HepG2 (cell line): ENCODE measurements at regions not wholly inside any gene's neighbourhood (a gene's known extent, or its start where the extent isn't known, plus 50 kb on each side); places are given as distances from the start of the nearest gene placed in this dataset.

Experiments used
- ATAC-seq: fragments of 200-7000 bp; cut with Tn5 transposase; 3 replicates; pipeline ENCODE4 v1.9.1; 2020; ENCODE audit warnings: mild to moderate bottlenecking, moderate library complexity
- BruUV-seq: library from RNA; stranded (reverse); fragments of 400-500 nt; replicated peaks from 2 replicates; lab custom pipeline; 2021; lab: Mats Ljungman, UMichigan
- CTCF ChIA-PET: fragments of 300-600 bp; formaldehyde crosslinking; extraction: SDS; loops from one replicate; lab custom pipeline; 2021; ENCODE audit warnings: low total read pairs, inconsistent platforms, low intra/inter-chr PET ratio; lab: Yijun Ruan, JAX
- POLR2A ChIA-PET: fragments of 350-600 bp; sonication (Branson Sonifier 250); formaldehyde crosslinking; loops from one replicate; lab custom pipeline; 2020; ENCODE audit warnings: antibody characterized with exemption, inconsistent platforms; lab: Yijun Ruan, JAX
- DNase-seq: peaks from one replicate; pipeline ENCODE4 v3.0.0-alpha.2; 2015; ENCODE audit warnings: low spot score
- FAIRE-seq: peaks from 3 replicates; lab custom pipeline; 2011; peaks lifted over from hg19 to GRCh38; lab: Jason Lieb, UNC
- H2AFZ ChIP-seq: one replicate; pipeline ENCODE4 v1.6.1; 2011; ENCODE audit warnings: low read length, inconsistent platforms
- H3K27ac ChIP-seq: fragments of 300-600 bp; 3 replicates; pipeline ENCODE4 v1.8.0; 2011; ENCODE audit warnings: mixed run types, mild to moderate bottlenecking, mixed read lengths, low read length, inconsistent platforms; ENCODE audit not compliant: insufficient read depth; ENCODE audit errors: extremely low read length
- H3K27me3 ChIP-seq, 2 experiments: fragments of 200-600 bp in 1 of 2; 2 replicates in 1 of 2; 3 replicates in 1 of 2; pipeline versions ENCODE4 v1.6.0 to v1.8.0; 2011; ENCODE audit warnings: low read length in 2 of 2, mild to moderate bottlenecking in 2 of 2, moderate library complexity in 2 of 2, inconsistent platforms in 1 of 2; ENCODE audit not compliant: insufficient read depth in 2 of 2, control insufficient read depth in 1 of 2
- H3K36me3 ChIP-seq, 2 experiments: fragments of 200-600 bp in 1 of 2; replicated peaks in 1 of 2; 2 replicates in 1 of 2; 3 replicates in 1 of 2; pipeline versions ENCODE4 v1.5.1 to v1.8.0; 2011; ENCODE audit warnings: low read length in 2 of 2, inconsistent platforms in 1 of 2; ENCODE audit not compliant: insufficient read depth in 2 of 2, control insufficient read depth in 1 of 2
- H3K4me1 ChIP-seq: 2 replicates; pipeline ENCODE4 v1.5.1; 2012; ENCODE audit warnings: low read length, inconsistent platforms; ENCODE audit not compliant: insufficient read depth
- H3K4me2 ChIP-seq: 2 replicates; pipeline ENCODE4 v1.6.0; 2011; ENCODE audit warnings: low read depth, low read length, inconsistent platforms
- H3K4me3 ChIP-seq, 3 experiments: fragments of 200-600 bp in 1 of 3; sonication (generic), shearing (Covaris generic) in 1 of 3; replicated peaks in 1 of 3; 2 replicates each; pipeline ENCODE4 v1.5.1; 2011 to 2016; ENCODE audit warnings: low read length in 3 of 3, inconsistent platforms in 2 of 3, low read depth in 2 of 3, mild to moderate bottlenecking in 2 of 3, control low read depth in 1 of 3, mixed read lengths in 1 of 3; ENCODE audit not compliant: insufficient read depth in 1 of 3
- H3K79me2 ChIP-seq: one replicate; pipeline ENCODE4 v1.6.1; 2011; ENCODE audit warnings: low read length, inconsistent platforms; ENCODE audit not compliant: insufficient read depth
- H3K9ac ChIP-seq: 2 replicates; pipeline ENCODE4 v1.6.0; 2011; ENCODE audit warnings: mild to moderate bottlenecking, low read depth, low read length, inconsistent platforms; ENCODE audit not compliant: insufficient read depth
- H3K9me3 ChIP-seq: 2 replicates; pipeline ENCODE4 v1.5.1; 2012; ENCODE audit warnings: mild to moderate bottlenecking, low read length
- H4K20me1 ChIP-seq: 2 replicates; pipeline ENCODE4 v1.6.0; 2011; ENCODE audit warnings: inconsistent platforms, mild to moderate bottlenecking, low read length, moderate library complexity; ENCODE audit not compliant: insufficient read depth
- ARNT ChIP-seq: fragments of 450-650 bp; IDR thresholded peaks from 2 replicates; pipeline ENCODE4 v1.6.1; 2017
- ATF7-NPFF ChIP-seq: sonication (generic); formaldehyde crosslinking; IDR thresholded peaks from 2 replicates; pipeline ENCODE4 v1.8.1; 2023; ENCODE audit warnings: mild to moderate bottlenecking, low read depth, missing genetic modification reagents, moderate library complexity
- ERF ChIP-seq: IDR thresholded peaks from 2 replicates; pipeline ENCODE4 v1.6.1; 2018; ENCODE audit warnings: missing biosample characterization, missing genetic modification reagents
- ZNF563 ChIP-seq: sonication (generic); formaldehyde crosslinking; IDR thresholded peaks from 2 replicates; pipeline ENCODE4 v1.8.0; 2022; ENCODE audit warnings: mild to moderate bottlenecking, moderate library complexity, missing genetic modification reagents
- ZZZ3 ChIP-seq: sonication (generic); formaldehyde crosslinking; IDR thresholded peaks from 2 replicates; pipeline ENCODE4 v1.4.0; 2020; ENCODE audit warnings: missing genetic modification reagents, mild to moderate bottlenecking, borderline replicate concordance
- WGBS: methylation state at CpG from one replicate; pipeline ENCODE4 v1.1.6; 2017; ENCODE audit warnings: low lambda C conversion rate; 5-methylcytosine and 5-hydroxymethylcytosine counted together
- in situ Hi-C: cut with HindIII; loops from 2 replicates; pipeline ENCODE4 v1.10.0; 2017; ENCODE audit warnings: low pct_unique_long_range_greater_than_20kb; ENCODE audit not compliant: extremely low pct_ligation_motif_present
- intact Hi-C: fragments of 100-400 bp; cut with micrococcal nuclease; formaldehyde crosslinking; loops from one replicate; pipeline ENCODE4 v1.10.0; 2022; ENCODE audit not compliant: unreplicated experiment
- TF ChIP-seq, protein P1 (sequence below), 2 experiments: sonication (generic) in 1 of 2; formaldehyde crosslinking in 1 of 2; IDR thresholded peaks; 2 replicates each; pipeline versions ENCODE4 v1.5.1 to v1.6.1; 2011 to 2020; ENCODE audit warnings: borderline replicate concordance in 1 of 2, low read depth in 1 of 2, low read length in 1 of 2, mild to moderate bottlenecking in 1 of 2, missing genetic modification reagents in 1 of 2, moderate library complexity in 1 of 2
- TF ChIP-seq, protein P2 (sequence below): sonication (generic); formaldehyde crosslinking; IDR thresholded peaks from 2 replicates; pipeline ENCODE4 v1.4.0; 2020; ENCODE audit warnings: missing genetic modification reagents, borderline replicate concordance

DNA sequence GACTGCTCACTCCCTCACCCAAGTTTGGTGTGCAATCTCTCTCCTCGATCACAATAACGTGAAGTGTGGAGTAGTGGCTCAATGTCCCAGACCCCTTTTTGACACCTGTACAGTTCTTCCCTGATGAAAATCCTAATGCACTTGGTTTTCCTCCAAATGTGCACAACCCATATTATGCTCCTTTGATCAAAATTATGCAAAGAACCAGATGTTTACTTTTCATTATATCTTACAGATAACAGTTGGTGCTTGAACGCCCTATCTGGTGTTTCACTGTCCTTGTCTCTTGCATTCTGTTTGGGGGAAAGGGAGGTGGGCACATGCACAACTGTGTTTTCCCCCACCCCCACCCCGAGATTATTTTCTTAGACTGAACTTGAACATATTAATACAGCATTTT, 85.0 kb upstream of the CREB1 start:
- H3K79me2 ChIP-seq, result no peaks in the 10 kb centered on the region
- no peaks in the 10 kb centered on the region for H3K4me1 ChIP-seq
- no peaks in the 10 kb centered on the region for H3K9me3 ChIP-seq
- peaks cover 0 to 6% of the 10 kb centered on the region in 2 experiments; a peak in 1 of 5 replicates for H3K27me3 ChIP-seq
- H3K27ac ChIP-seq, result no peak overlapping the region
- CTCF ChIA-PET, result no interaction called here
- no peak overlapping the region for H3K4me2 ChIP-seq
- no peak overlapping the region for H2AFZ ChIP-seq
- intact Hi-C loops (no loop called here), in situ Hi-C loops (no loop called here)
- WGBS, result 14% methylated on average over 4 of the region's 4 CpGs
- no peak overlapping the region for H3K4me3 ChIP-seq
- no peaks in the 10 kb centered on the region for H4K20me1 ChIP-seq
- POLR2A ChIA-PET, result no interaction called here
- ATAC-seq (no peak), DNase-seq (no peak), FAIRE-seq (no peak)
- BruUV-seq, result no TSS peak
- H3K36me3 ChIP-seq, result no peaks in the 10 kb centered on the region
- H3K9ac ChIP-seq, result no peak overlapping the region
- TF ChIP-seq ZZZ3 (CRISPR knock-in tag) (no peak), ATF7-NPFF (CRISPR knock-in tag) (no peak), ERF (no peak), ARNT (no peak), ZNF563 (CRISPR knock-in tag) (no peak)
- TF ChIP-seq, protein P1, sequence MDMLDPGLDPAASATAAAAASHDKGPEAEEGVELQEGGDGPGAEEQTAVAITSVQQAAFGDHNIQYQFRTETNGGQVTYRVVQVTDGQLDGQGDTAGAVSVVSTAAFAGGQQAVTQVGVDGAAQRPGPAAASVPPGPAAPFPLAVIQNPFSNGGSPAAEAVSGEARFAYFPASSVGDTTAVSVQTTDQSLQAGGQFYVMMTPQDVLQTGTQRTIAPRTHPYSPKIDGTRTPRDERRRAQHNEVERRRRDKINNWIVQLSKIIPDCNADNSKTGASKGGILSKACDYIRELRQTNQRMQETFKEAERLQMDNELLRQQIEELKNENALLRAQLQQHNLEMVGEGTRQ (IDR thresholded peaks at IDR 0.05; ENCODE audit: low read depth, low read length), result no peak
- TF ChIP-seq, protein P1 (CRISPR knock-in tag; IDR thresholded peaks at IDR 0.05; ENCODE audit: borderline replicate concordance), result no peak
- TF ChIP-seq, protein P2, sequence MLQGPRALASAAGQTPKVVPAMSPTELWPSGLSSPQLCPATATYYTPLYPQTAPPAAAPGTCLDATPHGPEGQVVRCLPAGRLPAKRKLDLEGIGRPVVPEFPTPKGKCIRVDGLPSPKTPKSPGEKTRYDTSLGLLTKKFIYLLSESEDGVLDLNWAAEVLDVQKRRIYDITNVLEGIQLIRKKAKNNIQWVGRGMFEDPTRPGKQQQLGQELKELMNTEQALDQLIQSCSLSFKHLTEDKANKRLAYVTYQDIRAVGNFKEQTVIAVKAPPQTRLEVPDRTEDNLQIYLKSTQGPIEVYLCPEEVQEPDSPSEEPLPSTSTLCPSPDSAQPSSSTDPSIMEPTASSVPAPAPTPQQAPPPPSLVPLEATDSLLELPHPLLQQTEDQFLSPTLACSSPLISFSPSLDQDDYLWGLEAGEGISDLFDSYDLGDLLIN (CRISPR knock-in tag), result no peak
